Lower leg skin (tissue), 3 donors: ENCODE measurements at regions not wholly inside any gene's neighbourhood (a gene's known extent, or its start where the extent isn't known, plus 50 kb on each side); places are given as distances from the start of the nearest gene placed in this dataset.

Experiments
- CTCF ChIP-seq, 3 donors: fragments of 450-650 bp; IDR thresholded peaks; one replicate each; pipeline ENCODE4 v1.5.1; 2016; ENCODE audit warnings: antibody characterized with exemption in 3 of 3, mild to moderate bottlenecking in 3 of 3, moderate library complexity in 2 of 3
- POLR2A ChIP-seq, 2 donors: fragments of 450-650 bp; IDR thresholded peaks; one replicate each; pipeline ENCODE4 v1.6.1; 2016 to 2017; ENCODE audit warnings: antibody characterized with exemption in 2 of 2, mild to moderate bottlenecking in 1 of 2, moderate library complexity in 1 of 2

GRCh38 chr13:90238413-90238812 is 1109.1 kb upstream of the MIR17HG start:
- TF ChIP-seq CTCF (IDR thresholded peaks at IDR 0.05) (no peak), POLR2A (IDR thresholded peaks at IDR 0.05) (no peak)
